ENCODE measurements at regions not wholly inside any gene's neighbourhood (a gene's known extent, or its start where the extent isn't known, plus 50 kb on each side); places are given as distances from the start of the nearest gene placed in this dataset.

DNA sequence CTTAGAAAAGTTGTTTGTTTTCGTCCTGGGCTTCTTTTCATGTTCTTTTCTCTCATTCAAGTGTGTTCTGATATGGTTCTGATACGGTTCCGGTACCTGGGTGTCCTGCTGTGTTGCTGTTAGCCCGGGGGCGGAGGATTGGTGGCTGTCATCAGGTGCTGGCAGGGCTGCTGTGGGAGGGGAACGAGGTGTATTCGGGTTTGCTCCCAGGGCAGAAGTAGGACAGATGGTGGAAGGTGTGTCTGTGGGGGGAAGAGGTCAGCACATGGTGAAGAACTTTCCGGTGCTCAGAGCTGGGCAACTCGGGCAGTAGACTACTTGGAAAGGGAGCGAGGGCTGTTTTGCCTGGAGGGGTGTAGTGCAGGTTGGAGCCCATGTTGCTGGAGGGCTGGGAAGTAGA is 70.2 kb downstream of the SLC25A47 start:
- Histone ChIP-seq H3K27me3 (no peaks in the 10 kb centered on the region), H3K4me1 (peaks cover 0 to 45% (median 35%) of the 10 kb centered on the region in 4 donors), H3K27ac (replicated peaks in 1 of 4) (no peak overlapping the region), H3K36me3 (no peaks in the 10 kb centered on the region), H3K9me3 (no peaks in the 10 kb centered on the region), H3K4me3 (no peak overlapping the region)
- no peak for DNase-seq (ENCODE audit: extremely low spot score)
- intact Hi-C loops (cut with DNase I), result no loop called here
- TF ChIP-seq EP300 (IDR thresholded peaks at IDR 0.05) (no peak), POLR2AphosphoS5 (IDR thresholded peaks at IDR 0.05) (no peak), POLR2A (IDR thresholded peaks at IDR 0.05; ENCODE audit: low read depth) (no peak)
- TF ChIP-seq, protein P1, sequence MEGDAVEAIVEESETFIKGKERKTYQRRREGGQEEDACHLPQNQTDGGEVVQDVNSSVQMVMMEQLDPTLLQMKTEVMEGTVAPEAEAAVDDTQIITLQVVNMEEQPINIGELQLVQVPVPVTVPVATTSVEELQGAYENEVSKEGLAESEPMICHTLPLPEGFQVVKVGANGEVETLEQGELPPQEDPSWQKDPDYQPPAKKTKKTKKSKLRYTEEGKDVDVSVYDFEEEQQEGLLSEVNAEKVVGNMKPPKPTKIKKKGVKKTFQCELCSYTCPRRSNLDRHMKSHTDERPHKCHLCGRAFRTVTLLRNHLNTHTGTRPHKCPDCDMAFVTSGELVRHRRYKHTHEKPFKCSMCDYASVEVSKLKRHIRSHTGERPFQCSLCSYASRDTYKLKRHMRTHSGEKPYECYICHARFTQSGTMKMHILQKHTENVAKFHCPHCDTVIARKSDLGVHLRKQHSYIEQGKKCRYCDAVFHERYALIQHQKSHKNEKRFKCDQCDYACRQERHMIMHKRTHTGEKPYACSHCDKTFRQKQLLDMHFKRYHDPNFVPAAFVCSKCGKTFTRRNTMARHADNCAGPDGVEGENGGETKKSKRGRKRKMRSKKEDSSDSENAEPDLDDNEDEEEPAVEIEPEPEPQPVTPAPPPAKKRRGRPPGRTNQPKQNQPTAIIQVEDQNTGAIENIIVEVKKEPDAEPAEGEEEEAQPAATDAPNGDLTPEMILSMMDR (IDR thresholded peaks at IDR 0.05), result no peak
- whole genome bisulfite sequencing, result 67% methylated on average over 10 of the region's 10 CpGs

DNA sequence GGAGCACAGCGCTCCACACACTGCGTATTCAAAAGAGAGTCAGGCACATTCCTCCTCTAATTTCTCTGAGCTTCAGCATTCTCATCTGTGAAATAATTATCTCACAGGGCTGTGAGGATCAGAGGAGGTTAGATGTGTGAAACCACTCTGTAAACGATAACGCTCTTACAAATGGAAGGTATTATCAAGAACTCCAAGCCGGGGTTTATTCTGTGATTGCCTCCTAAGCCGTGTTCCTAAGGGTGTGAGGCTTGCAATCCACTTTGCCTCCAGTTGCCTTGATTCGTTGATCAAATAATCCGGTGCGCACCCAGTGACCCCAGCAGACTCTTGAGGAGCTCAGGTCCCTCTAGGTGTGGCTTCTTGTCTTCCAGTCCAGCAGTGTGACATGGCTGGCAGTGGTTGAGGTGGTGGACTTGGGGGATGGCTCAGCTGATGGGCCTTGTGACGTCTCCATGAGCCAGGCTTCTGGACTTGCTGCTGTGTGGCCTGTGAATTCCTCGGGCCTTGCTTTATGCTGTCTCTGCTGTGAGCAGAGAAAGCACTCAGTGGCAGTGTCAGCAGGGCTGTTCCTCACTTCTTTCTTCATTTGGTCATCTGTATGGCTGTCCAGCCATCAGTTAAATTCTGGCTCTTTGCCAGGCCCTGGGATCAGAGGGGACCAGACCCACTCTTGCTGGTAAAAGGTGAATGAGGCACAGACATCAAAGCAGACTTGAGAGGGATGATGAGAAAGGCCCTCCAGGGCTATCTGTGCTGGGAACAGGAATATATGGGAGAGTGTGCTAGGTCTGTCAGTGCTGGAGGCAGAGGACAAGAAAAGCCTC is 71.0 kb downstream of the SLC25A47 start:
- TF ChIP-seq POLR2AphosphoS5 (IDR thresholded peaks at IDR 0.05) (no peak), EP300 (IDR thresholded peaks at IDR 0.05) (no peak), POLR2A (IDR thresholded peaks at IDR 0.05; ENCODE audit: low read depth) (no peak)
- TF ChIP-seq, protein P1 (IDR thresholded peaks at IDR 0.05), result no peak
- Histone ChIP-seq H3K9me3 (no peaks in the 10 kb centered on the region), H3K27ac (replicated peaks in 1 of 4) (no peak overlapping the region), H3K27me3 (no peaks in the 10 kb centered on the region), H3K4me1 (peaks cover 0 to 45% (median 35%) of the 10 kb centered on the region in 4 donors), H3K4me3 (no peak overlapping the region), H3K36me3 (no peaks in the 10 kb centered on the region)
- no peak for DNase-seq (ENCODE audit: extremely low spot score)
- WGBS, result 98% methylated on average over 11 of the region's 11 CpGs
- intact Hi-C loops (cut with DNase I), result no loop called here

DNA sequence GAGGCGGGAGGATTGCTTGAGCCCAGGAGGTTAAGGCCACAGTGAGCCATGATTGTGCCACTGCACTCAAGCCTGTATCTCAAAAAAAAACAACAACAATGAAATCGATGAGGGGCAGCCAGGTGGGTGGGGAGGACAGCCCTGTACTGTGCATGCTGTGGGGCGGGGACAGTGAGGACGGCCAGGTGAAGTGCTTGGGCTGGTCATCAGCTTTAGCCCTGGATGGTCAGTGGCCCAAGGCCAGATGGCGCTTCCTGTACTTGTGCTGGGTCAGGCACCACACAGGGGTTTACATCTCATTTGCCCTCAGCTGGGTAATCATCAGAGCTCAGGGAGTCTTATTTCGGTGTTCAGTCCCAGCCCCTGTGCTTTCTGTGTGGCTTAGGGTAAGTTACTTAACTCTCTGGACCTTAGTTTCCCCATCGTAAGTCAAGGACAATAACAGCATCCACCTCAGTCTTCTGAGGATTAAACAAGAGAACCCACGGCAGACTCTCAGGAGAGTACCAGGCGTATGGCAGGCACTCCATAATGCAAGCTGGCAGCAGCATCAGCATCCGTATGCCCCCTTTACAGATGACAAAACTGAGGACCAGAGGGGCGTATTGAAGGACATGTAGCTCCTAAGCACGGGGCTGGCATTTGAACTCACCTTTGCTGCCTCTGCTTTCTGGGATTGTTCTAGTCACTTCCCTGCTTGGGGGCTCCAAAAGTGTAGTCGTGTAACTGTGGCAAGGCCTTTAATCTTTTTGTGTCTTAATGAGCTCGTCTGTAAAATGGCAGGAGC is 71.9 kb downstream of the SLC25A47 start:
- TF ChIP-seq, protein P1 (IDR thresholded peaks at IDR 0.05), result no peak
- TF ChIP-seq POLR2A (IDR thresholded peaks at IDR 0.05; ENCODE audit: low read depth), result no peak
- TF ChIP-seq EP300 (IDR thresholded peaks at IDR 0.05), result no peak
- TF ChIP-seq POLR2AphosphoS5 (IDR thresholded peaks at IDR 0.05), result no peak
- H3K4me1 ChIP-seq, result peaks cover 0 to 38% (median 32%) of the 10 kb centered on the region in 4 donors
- H3K27ac ChIP-seq (replicated peaks in 1 of 4), result no peak overlapping the region
- no peaks in the 10 kb centered on the region for H3K36me3 ChIP-seq
- DNase-seq (ENCODE audit: extremely low spot score), result no peak
- H3K4me3 ChIP-seq, result no peak overlapping the region
- H3K9me3 ChIP-seq, result no peaks in the 10 kb centered on the region
- 95% methylated on average over 13 of the region's 14 CpGs for WGBS
- intact Hi-C loops (cut with DNase I), result no loop called here
- H3K27me3 ChIP-seq, result no peaks in the 10 kb centered on the region

DNA sequence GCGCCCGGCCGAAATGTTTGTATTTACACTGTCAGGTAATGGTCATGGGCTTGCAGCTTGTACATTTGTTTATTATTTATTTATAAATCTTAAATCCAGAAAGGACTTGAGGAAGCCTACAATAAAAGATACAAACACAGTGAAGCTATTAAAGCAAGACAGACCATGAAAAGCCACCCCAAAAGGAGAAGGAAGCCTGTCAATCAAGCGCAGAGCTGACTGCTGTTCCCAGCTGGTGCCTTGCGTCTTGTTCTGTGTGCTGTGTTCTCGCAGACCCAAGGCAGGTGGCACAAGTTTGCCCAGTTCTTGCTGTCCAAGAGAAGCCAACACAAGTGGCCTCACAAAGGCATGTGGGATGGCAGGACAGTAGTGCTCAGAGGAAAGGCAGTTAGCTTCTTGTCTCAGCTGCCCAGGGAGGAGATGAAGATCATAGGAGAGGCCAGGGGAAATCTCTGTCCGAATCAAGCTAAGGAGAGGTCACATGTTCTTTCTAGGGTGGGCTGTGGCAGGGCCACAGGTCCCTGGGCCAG is 73.2 kb downstream of the SLC25A47 start:
- no peaks in the 10 kb centered on the region for H3K36me3 ChIP-seq
- no peaks in the 10 kb centered on the region for H3K9me3 ChIP-seq
- peaks cover 0 to 33% (median 29%) of the 10 kb centered on the region in 4 donors for H3K4me1 ChIP-seq
- H3K4me3 ChIP-seq, result no peak overlapping the region
- WGBS, result 95% methylated on average over 7 of the region's 7 CpGs
- TF ChIP-seq POLR2AphosphoS5 (IDR thresholded peaks at IDR 0.05) (no peak), EP300 (IDR thresholded peaks at IDR 0.05) (no peak), POLR2A (IDR thresholded peaks at IDR 0.05; ENCODE audit: low read depth) (no peak)
- TF ChIP-seq, protein P1 (IDR thresholded peaks at IDR 0.05), result no peak
- no peak for DNase-seq (ENCODE audit: extremely low spot score)
- H3K27ac ChIP-seq (replicated peaks in 1 of 4), result no peak overlapping the region
- no peaks in the 10 kb centered on the region for H3K27me3 ChIP-seq
- intact Hi-C loops (cut with DNase I), result no loop called here
